GM21786 (cell line): ENCODE measurements at regions not wholly inside any gene's neighbourhood (a gene's known extent, or its start where the extent isn't known, plus 50 kb on each side); places are given as distances from the start of the nearest gene placed in this dataset.

ENCODE experiments used
- ATAC-seq: cut with Tn5 transposase; IDR thresholded peaks from one replicate; pipeline ENCODE4 v1.9.1; 2021; ENCODE audit not compliant: unreplicated experiment

DNA sequence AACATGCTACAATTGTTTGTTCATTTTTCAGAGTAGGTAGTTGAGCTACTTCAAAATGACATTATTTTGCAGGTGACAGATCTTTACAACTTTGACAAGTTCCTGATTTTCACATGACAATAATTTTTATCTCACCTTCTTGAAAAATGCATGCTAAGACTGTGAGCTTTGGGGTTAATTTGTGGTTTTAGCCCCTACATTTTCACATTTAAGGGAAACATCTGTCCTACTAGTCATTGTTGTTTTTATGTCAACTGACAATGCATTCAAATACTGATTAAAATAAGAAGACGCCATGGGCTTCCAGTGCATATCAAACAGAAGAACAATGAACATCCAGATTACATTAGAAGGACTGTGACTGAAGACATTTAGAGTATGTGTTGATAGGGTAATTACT, 1470.8 kb upstream of the TENM4 start:
- no peak for ATAC-seq

- ATAC-seq: no peak
Observed at GRCh38 chr11:80900265-80900664, 1459.4 kb upstream of the TENM4 start.

- no peak for ATAC-seq
Observed at GRCh38 chr11:80899381-80899780, 1458.6 kb upstream of the TENM4 start.

- no peak for ATAC-seq
Observed at GRCh38 chr11:80898910-80899309, 1458.1 kb upstream of the TENM4 start.

DNA sequence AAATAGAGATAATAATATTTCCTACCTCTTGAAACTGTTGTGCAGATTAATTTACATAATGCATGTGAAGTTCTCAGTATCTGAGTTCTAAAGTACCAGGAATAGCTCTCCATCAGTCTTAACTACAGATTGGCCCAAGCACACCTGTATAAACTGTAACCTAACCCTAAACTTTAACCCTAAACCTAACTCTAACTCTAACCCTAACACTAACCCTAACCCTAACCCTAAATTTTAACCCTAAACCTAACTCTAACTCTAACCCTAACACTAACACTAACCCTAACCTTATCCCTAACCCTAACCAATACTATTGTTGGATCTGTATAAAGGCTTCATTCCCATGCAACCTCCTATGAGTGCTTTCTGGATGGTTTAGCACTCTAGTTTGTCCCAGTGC, 1445.9 kb upstream of the TENM4 start:
- no peak for ATAC-seq

GRCh38 chr11:80873310-80873999, 1432.6 kb upstream of the TENM4 start:
- peak; percentile 68 for ATAC-seq

GRCh38 chr11:80872116-80872728, 1431.4 kb upstream of the TENM4 start:
- ATAC-seq: peak; percentile 49

DNA sequence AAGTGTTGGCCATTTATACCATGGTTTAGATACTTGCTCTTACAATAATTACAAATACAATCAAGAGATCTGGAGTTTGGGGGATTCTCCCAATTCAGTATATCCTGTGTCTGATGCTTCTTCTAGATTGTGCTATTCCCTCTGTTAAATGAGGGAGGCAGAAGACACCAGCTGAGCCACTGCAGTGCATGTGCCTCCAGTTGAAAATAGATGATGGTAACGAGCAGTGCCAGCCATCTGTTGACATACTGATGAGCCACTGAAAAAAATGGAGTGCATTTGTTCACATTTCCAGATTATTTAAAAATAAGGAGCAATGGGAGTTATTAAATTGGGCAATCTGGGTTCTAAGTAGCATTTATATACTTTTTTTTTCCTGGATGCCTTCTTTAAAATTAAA, 1428.0 kb upstream of the TENM4 start:
- no peak for ATAC-seq

GRCh38 chr11:80862011-80862410, 1421.2 kb upstream of the TENM4 start:
- ATAC-seq: no peak

DNA sequence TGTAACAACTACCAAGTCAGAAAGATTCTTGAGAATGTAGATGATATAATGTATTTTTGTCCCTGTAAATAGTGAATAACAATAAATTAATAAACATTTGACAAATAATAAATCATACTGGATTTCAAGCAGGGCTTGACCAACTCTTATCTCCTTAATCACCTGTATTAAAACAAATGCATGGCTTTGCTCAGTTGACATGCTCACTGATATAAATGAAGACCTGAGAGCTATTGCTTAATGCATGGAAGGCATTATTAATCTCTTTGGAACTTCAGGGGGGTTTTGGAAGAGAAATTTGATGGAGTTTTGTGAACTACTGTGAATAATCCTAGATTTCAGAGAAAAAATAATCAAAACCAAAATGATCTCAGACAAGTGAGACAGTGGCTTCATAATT, 1420.4 kb upstream of the TENM4 start:
- no peak for ATAC-seq

DNA sequence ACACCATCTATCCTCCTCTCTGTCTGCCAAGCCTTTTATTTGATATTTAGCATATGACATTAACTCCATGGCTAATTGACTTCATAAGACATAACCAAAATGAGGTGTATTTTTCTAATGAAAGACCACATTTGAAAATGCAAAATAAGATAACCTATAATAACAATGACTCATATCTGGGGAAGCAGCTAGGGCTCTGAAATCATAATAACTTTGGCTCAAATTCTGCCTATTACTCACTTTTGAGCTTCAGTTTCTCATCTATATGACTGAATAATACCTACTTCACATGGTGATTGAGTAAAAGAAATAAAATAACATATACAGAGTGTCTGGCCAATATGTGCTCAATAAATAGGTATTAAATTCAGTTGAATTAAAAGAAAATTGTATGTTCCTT, 1419.8 kb upstream of the TENM4 start:
- ATAC-seq: no peak

GRCh38 chr11:80856066-80856465, 1415.2 kb upstream of the TENM4 start:
- no peak for ATAC-seq

DNA sequence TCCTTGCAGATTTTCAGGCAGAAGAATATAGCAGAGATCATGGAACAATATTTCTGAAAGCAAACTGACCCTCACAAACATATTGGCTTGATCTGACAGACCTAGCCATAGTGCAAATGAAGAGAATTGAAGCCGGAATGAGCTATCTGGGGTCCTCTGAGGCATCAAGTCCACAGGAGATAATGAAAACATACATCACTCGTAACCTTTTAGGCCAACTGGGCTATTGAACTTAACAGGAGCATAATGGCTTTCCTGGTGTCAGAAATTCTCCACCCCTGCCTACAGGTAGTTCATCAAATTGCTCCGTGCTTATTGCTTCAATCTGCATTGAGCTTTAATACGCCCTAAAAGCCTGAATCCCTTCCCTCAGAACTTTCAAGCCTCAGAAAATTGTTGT, 1414.6 kb upstream of the TENM4 start:
- no peak for ATAC-seq

- peak; percentile 49 for ATAC-seq
Observed at GRCh38 chr11:80849253-80849652, 1408.4 kb upstream of the TENM4 start.

DNA sequence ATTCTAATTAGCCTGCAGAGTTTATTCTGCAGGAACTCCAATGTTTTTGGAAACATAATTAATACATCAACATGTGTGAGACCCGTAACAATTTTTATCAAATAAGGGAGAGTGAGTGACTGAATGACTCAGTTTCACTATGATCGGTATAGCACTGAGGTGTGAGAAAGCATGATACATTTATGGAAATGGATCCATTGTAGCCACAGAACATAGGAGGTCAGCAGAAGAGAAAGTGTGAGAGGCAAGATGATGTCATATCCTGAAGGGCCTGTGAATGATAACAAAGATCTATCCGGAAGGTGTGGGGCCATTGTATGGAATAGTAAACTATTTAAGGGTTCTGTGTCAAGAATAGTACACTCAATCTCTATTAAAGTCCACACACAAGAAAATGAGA, 1406.1 kb upstream of the TENM4 start:
- ATAC-seq: peak; percentile 91

DNA sequence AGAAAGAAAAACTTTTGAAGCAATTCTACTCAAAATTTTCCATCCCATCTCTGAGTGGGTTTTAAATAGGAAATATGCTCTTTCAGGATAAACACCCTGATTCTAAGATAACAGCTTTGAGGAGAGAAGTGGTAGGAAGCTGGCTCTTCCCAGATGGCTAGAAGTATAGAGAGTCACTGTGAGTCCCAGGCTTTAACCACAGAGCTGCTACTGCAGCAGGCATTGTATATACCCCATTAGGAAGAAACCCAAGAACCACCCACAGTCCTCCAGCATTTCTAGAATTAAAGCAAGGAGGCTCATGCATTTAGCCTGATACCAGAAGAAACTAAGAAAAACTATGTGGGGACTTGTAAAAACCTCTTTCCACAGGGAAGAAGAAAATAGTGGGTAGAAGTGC, 1405.6 kb upstream of the TENM4 start:
- no peak for ATAC-seq

DNA sequence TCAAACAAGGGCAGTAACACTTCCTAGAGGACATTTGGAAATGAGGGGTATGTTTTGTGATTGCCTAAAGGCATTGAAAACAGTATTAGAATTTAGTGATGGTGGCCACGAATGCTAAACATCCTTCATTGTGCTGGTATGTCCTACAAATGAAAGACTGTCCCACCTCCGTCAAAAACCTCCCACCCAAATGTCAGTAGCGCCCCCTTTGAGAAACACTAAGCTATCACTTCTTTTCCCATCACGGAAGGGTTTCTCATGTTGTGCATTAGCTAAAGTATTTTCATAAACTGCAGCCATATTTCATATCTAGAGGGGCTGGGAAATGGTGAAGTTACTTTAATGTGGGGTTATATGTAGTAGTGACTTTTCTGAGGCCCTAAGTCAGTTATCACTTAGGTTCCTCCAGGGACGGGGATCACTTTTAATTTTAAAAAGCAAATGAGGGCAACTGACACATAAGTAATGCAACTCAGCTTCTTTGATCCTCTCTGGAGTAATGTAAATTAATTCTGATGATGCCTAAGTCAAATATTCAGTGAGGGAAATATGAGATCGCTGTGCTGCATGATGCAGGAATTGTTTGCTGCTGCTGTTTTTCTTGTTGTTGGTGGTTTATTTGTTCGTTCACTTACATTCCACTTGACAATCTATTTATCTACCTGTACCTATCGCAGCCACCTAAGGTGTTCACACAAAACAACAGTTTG, 1403.4 kb upstream of the TENM4 start:
- ATAC-seq: no peak

GRCh38 chr11:80843266-80843974, 1402.6 kb upstream of the TENM4 start:
- ATAC-seq: peak; percentile 47

DNA sequence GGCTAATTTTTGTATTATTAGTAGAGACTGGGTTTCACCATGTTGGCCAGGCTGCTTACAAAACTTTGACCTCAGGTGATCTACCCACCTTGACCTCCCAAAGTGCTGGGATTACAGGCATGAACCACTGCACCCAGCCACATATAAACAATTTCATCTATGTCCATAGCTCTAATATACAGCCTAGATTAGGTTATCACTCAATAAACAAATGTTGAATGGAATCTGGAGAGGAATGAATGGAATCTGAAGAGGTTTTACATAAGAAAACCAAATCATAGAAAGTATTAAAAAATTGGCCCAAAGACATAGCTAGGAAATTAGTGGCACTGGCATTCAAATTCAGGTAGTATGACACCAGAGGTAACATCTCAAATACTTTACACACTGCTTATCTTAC, 1401.4 kb upstream of the TENM4 start:
- ATAC-seq: no peak

GRCh38 chr11:80841675-80842074, 1400.8 kb upstream of the TENM4 start:
- no peak for ATAC-seq

DNA sequence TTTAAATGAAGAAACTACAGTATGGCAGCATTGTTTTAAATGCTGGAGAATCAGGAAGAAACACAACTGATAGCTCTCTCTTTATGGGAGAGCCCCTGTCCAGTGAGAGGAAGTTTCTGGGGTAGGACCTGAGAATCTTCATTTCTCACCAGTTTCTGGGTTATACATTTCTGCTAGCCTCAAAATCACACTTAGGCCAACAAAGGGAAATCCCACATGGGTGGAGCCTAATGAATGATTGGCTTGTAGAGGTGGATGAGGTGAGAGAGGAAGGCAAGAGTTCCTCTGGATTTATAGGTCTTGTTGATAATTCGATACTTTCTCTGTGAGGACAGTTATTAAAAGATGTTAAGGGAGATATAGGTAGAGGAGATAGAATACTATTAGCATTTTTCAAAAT, 1397.3 kb upstream of the TENM4 start:
- ATAC-seq: peak; percentile 88

- no peak for ATAC-seq
Observed at GRCh38 chr11:80837051-80837450, 1396.2 kb upstream of the TENM4 start.
